Erythroblast (primary cell): ENCODE measurements at regions not wholly inside any gene's neighbourhood (a gene's known extent, or its start where the extent isn't known, plus 50 kb on each side); places are given as distances from the start of the nearest gene placed in this dataset.

Experiments used
- GATA1 ChIP-seq: IDR thresholded peaks from 2 replicates; pipeline ENCODE4 v1.6.1; 2011; ENCODE audit warnings: low read depth, mild to moderate bottlenecking, control low read depth, low read length, moderate library complexity
- POLR2A ChIP-seq: IDR thresholded peaks from 2 replicates; pipeline ENCODE4 v1.6.1; 2011; ENCODE audit warnings: mild to moderate bottlenecking, low read length

DNA sequence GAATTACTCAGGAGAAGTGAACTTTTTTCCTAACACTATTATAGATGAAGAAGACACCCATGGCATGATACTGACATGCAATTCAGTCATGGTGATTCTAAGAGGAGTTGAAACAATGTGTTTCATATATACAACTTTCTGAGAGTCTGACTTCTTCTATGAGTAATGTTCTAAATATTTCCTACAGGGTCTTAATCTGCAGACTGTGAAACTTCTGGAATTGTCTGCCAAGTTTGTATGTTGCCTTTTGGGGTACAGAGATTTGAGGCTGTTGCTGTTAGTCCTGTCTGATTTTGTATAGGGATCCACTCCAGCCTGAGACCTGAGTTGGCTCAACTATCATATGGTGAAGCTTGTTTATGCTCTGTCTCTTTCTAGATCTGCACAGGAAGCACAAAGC lies 160.6 kb upstream of the GATB start:
- no peak for TF ChIP-seq POLR2A
- TF ChIP-seq GATA1, result no peak
